ENCODE measurements at regions not wholly inside any gene's neighbourhood (a gene's known extent, or its start where the extent isn't known, plus 50 kb on each side); places are given as distances from the start of the nearest gene placed in this dataset.

DNA sequence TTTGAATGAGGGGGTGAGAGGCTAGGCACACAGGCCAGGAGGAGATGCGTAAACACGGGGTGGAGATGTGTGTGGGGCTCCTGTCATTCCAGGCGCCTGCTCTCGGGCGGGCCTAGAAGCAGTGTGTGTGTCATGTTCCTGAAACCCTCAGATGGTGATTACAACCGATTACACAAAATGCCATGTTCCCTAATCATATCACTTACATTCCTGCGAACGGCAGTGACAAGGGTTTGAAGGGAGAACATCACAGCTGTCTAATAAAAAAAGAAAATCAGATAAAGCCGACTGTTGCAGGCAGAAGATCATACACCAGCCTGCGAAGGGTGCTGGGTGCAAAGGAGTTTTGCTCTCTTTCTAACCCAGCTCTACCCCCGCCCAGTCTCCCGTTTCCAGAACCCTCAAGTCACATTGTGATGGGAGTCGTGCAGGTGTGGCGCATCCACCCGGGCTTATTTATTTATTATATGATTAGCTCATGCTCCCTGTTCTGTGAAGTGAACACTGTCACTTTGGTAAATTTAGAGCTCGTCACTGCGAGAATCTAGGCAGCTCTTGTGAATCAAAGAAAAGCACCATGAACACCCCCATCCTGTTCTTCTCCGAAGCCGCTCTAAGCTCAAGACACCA is 140.3 kb downstream of the NR2F2 start:
- H3K27ac ChIP-seq (ENCODE audit: low read length), result no peak overlapping the region
- H3K4me1 ChIP-seq (ENCODE audit: insufficient read depth, low read length), result no peaks in the 10 kb centered on the region
- no peak overlapping the region for H3K4me3 ChIP-seq (ENCODE audit: low read depth in 1 of 2, low read length in 2 of 2)
- H3K36me3 ChIP-seq (ENCODE audit: insufficient read depth, low read length), result no peaks in the 10 kb centered on the region
- no peak overlapping the region for H3K4me2 ChIP-seq (ENCODE audit: insufficient read depth, low read length)
- H4K20me1 ChIP-seq (ENCODE audit: insufficient read depth, low read length), result no peaks in the 10 kb centered on the region
- TF ChIP-seq, protein P1, sequence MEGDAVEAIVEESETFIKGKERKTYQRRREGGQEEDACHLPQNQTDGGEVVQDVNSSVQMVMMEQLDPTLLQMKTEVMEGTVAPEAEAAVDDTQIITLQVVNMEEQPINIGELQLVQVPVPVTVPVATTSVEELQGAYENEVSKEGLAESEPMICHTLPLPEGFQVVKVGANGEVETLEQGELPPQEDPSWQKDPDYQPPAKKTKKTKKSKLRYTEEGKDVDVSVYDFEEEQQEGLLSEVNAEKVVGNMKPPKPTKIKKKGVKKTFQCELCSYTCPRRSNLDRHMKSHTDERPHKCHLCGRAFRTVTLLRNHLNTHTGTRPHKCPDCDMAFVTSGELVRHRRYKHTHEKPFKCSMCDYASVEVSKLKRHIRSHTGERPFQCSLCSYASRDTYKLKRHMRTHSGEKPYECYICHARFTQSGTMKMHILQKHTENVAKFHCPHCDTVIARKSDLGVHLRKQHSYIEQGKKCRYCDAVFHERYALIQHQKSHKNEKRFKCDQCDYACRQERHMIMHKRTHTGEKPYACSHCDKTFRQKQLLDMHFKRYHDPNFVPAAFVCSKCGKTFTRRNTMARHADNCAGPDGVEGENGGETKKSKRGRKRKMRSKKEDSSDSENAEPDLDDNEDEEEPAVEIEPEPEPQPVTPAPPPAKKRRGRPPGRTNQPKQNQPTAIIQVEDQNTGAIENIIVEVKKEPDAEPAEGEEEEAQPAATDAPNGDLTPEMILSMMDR (IDR thresholded peaks at IDR 0.05; ENCODE audit: borderline replicate concordance, extremely low read depth, low read length, poor library complexity, severe bottlenecking), result no peak
- no peak for TF ChIP-seq EZH2 (IDR thresholded peaks at IDR 0.05; ENCODE audit: borderline replicate concordance, low read depth, low read length, severe bottlenecking)
- H3K79me2 ChIP-seq (ENCODE audit: insufficient read depth, low read length), result no peaks in the 10 kb centered on the region
- ATAC-seq (ENCODE audit: insufficient read depth, low read depth) (no peak), DNase-seq (no peak)
- no peak overlapping the region for H2AFZ ChIP-seq (ENCODE audit: low read depth, low read length)
- no peak overlapping the region for H3K9ac ChIP-seq (ENCODE audit: low read depth, low read length)
- no peaks in the 10 kb centered on the region for H3K9me3 ChIP-seq (ENCODE audit: insufficient read depth, low read length, severe bottlenecking)
- H3K27me3 ChIP-seq (ENCODE audit: insufficient read depth, low read length, poor library complexity), result peaks cover 4% of the 10 kb centered on the region

DNA sequence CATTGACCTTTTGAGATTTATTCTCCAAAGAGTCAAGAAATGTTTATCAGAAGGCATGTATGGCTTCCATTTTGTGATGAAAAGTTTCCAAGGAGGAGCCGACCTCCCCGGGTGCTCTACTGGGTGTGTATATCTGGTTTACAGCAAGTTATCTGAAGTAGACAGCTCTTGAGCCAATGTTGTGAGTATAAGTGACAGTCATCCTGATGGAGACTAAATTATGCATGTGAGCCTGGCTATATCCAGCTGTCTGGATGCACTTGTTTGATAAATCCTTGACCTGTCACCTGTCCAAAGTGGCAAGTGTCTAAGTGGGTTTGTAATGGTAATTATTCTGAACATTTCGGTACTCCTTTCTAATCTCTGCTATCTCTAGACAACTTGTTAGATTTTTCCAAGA is 142.2 kb downstream of the NR2F2 start:
- no peaks in the 10 kb centered on the region for H3K79me2 ChIP-seq (ENCODE audit: insufficient read depth, low read length)
- no peak overlapping the region for H2AFZ ChIP-seq (ENCODE audit: low read depth, low read length)
- H4K20me1 ChIP-seq (ENCODE audit: insufficient read depth, low read length), result no peaks in the 10 kb centered on the region
- H3K9me3 ChIP-seq (ENCODE audit: insufficient read depth, low read length, severe bottlenecking), result no peaks in the 10 kb centered on the region
- no peak overlapping the region for H3K4me2 ChIP-seq (ENCODE audit: insufficient read depth, low read length)
- peaks cover 4% of the 10 kb centered on the region for H3K27me3 ChIP-seq (ENCODE audit: insufficient read depth, low read length, poor library complexity)
- H3K27ac ChIP-seq (ENCODE audit: low read length), result no peak overlapping the region
- H3K4me1 ChIP-seq (ENCODE audit: insufficient read depth, low read length), result no peaks in the 10 kb centered on the region
- no peak overlapping the region for H3K9ac ChIP-seq (ENCODE audit: low read depth, low read length)
- TF ChIP-seq EZH2 (IDR thresholded peaks at IDR 0.05; ENCODE audit: borderline replicate concordance, low read depth, low read length, severe bottlenecking), result no peak
- TF ChIP-seq, protein P1 (IDR thresholded peaks at IDR 0.05; ENCODE audit: borderline replicate concordance, extremely low read depth, low read length, poor library complexity, severe bottlenecking), result no peak
- DNase-seq (no peak), ATAC-seq (ENCODE audit: insufficient read depth, low read depth) (no peak)
- H3K4me3 ChIP-seq (ENCODE audit: low read depth in 1 of 2, low read length in 2 of 2), result no peak overlapping the region
- H3K36me3 ChIP-seq (ENCODE audit: insufficient read depth, low read length), result no peaks in the 10 kb centered on the region

DNA sequence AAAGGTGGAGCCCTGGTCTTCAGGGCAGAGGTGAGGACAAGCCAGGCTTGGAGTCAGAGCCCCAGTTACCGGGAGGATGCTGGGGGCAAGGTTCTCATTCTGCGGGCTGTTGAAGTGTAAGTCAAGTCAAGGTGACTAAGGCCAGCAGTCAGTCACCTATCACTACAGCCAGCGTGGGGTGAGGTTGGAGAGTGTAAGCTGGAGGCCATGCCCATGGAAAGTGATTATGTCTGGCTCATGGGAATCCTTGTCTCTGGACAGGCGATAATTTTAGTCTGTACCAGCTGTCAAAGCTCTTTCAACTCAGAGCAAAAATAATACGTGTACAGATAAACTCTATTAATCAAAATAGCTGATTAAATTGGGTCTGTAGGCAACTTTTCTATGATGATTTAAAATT is 143.1 kb downstream of the NR2F2 start:
- H3K79me2 ChIP-seq (ENCODE audit: insufficient read depth, low read length), result no peaks in the 10 kb centered on the region
- H3K4me2 ChIP-seq (ENCODE audit: insufficient read depth, low read length), result no peak overlapping the region
- ATAC-seq (ENCODE audit: insufficient read depth, low read depth) (no peak), DNase-seq (no peak)
- no peak overlapping the region for H2AFZ ChIP-seq (ENCODE audit: low read depth, low read length)
- no peaks in the 10 kb centered on the region for H4K20me1 ChIP-seq (ENCODE audit: insufficient read depth, low read length)
- no peaks in the 10 kb centered on the region for H3K36me3 ChIP-seq (ENCODE audit: insufficient read depth, low read length)
- no peak overlapping the region for H3K4me3 ChIP-seq (ENCODE audit: low read depth in 1 of 2, low read length in 2 of 2)
- H3K27me3 ChIP-seq (ENCODE audit: insufficient read depth, low read length, poor library complexity), result peaks cover 4% of the 10 kb centered on the region
- H3K9ac ChIP-seq (ENCODE audit: low read depth, low read length), result no peak overlapping the region
- no peaks in the 10 kb centered on the region for H3K4me1 ChIP-seq (ENCODE audit: insufficient read depth, low read length)
- H3K9me3 ChIP-seq (ENCODE audit: insufficient read depth, low read length, severe bottlenecking), result no peaks in the 10 kb centered on the region
- TF ChIP-seq, protein P1 (IDR thresholded peaks at IDR 0.05; ENCODE audit: borderline replicate concordance, extremely low read depth, low read length, poor library complexity, severe bottlenecking), result no peak
- TF ChIP-seq EZH2 (IDR thresholded peaks at IDR 0.05; ENCODE audit: borderline replicate concordance, low read depth, low read length, severe bottlenecking), result no peak
- H3K27ac ChIP-seq (ENCODE audit: low read length), result no peak overlapping the region
